ENCODE measurements at regions not wholly inside any gene's neighbourhood (a gene's known extent, or its start where the extent isn't known, plus 50 kb on each side); places are given as distances from the start of the nearest gene placed in this dataset.
"Not testable (repeated sequence)": the region's sequence is repeated elsewhere in the genome, so short reads cannot be mapped to it uniquely, and the experiment has no call there.

DNA sequence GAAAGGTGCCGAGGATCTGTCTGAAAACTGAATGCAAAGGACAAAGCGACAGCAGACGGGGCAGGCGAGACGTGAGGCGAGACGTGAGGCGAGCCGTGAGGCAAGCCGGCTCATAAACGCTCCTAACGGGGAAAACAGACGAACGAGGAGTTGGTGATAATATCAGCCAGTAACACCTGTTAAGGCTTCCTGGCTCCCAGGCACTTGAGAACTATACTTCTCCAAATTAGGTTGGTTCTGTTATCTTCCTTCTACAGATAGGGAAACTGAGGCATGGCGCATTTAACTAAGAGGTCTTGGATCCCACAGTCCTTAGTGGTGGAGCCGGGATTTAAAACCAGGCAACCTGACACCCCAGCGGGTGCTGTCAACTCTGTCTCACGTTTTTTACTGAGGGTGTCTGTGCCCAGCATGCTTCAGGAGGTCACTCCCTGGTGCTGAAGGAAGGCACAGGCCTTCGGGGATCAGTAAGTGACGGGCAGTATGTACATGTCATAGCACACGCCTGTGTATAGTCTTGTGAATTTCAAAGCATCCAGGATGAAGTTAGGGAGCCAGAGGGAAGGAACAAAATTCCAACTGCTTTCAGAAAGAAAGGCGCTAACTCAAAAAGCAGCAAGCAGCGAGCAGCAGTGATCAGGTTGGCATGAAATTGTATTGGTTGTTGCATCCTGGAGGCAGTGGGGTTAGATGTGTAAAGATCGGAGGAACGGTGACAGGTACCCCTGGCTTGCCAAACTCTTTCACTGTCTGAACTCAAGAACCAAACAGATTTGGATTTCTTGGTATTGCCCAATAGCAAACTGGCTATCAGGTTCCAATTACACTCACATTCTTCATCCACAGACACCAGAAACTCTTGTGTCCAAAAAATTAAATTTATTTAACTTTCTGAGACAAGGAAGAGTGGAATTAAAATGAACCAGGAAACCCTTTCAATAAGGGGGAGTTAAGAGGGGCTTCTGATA is 318.7 kb downstream of the THBS2 start:
- Mint-ChIP-seq H3K27me3 (ENCODE audit: low read depth in 2 of 2) (peaks cover 20 to 24% of the 10 kb centered on the region in 2 donors), H3K4me3 (no peak overlapping the region), H3K36me3 (no peaks in the 10 kb centered on the region), H3K27ac (no peak overlapping the region), H3K4me1 (no peaks in the 10 kb centered on the region), H3K9me3 (no peaks in the 10 kb centered on the region)
- intact Hi-C loops (cut with micrococcal nuclease): no loop called here
- 39% methylated on average over 24 of the region's 25 CpGs for WGBS (ENCODE audit: insufficient coverage)
- no peak for DNase-seq
- H3K4me3 ChIP-seq (ENCODE audit: low read length): no peak overlapping the region
- ATAC-seq: no peak
- H3K27me3 ChIP-seq (ENCODE audit: control insufficient read depth, insufficient read depth, low read length): no peaks in the 10 kb centered on the region
- no peaks in the 10 kb centered on the region for H3K36me3 ChIP-seq (ENCODE audit: control insufficient read depth, insufficient read depth, low read length)
- H3K9me3 ChIP-seq (ENCODE audit: control insufficient read depth, insufficient read depth, low read length): no peaks in the 10 kb centered on the region
- TF ChIP-seq, protein P1, sequence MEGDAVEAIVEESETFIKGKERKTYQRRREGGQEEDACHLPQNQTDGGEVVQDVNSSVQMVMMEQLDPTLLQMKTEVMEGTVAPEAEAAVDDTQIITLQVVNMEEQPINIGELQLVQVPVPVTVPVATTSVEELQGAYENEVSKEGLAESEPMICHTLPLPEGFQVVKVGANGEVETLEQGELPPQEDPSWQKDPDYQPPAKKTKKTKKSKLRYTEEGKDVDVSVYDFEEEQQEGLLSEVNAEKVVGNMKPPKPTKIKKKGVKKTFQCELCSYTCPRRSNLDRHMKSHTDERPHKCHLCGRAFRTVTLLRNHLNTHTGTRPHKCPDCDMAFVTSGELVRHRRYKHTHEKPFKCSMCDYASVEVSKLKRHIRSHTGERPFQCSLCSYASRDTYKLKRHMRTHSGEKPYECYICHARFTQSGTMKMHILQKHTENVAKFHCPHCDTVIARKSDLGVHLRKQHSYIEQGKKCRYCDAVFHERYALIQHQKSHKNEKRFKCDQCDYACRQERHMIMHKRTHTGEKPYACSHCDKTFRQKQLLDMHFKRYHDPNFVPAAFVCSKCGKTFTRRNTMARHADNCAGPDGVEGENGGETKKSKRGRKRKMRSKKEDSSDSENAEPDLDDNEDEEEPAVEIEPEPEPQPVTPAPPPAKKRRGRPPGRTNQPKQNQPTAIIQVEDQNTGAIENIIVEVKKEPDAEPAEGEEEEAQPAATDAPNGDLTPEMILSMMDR (IDR thresholded peaks at IDR 0.05): no peak
- H3K4me1 ChIP-seq (ENCODE audit: control insufficient read depth, insufficient read depth, low read length): no peaks in the 10 kb centered on the region
- H3K27ac ChIP-seq (ENCODE audit: low read length): no peak overlapping the region

DNA sequence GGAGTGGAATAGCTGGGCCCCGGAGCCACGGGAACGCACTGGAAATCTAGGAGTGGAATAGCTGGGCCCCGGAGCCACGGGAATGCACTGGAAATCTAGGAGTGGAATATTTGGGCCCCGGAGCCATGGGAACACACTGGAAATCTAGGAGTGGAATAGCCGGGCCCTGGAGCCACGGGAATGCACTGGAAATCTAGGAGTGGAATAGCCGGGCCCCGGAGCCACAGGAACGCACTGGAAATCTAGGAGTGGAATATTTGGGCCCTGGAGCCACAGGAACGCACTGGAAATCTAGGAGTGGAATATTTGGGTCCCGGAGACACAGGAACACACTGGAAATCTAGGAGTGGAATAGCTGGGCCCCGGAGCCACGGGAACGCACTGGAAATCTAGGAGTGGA is 321.5 kb downstream of the THBS2 start:
- H3K4me3 Mint-ChIP-seq; DNase-seq; H3K27ac ChIP-seq (ENCODE audit: low read length); H3K36me3 ChIP-seq (ENCODE audit: control insufficient read depth, insufficient read depth, low read length); H3K27me3 ChIP-seq (ENCODE audit: control insufficient read depth, insufficient read depth, low read length); H3K9me3 Mint-ChIP-seq; H3K4me1 Mint-ChIP-seq; H3K27ac Mint-ChIP-seq; intact Hi-C loops (cut with micrococcal nuclease); H3K9me3 ChIP-seq (ENCODE audit: control insufficient read depth, insufficient read depth, low read length); H3K4me1 ChIP-seq (ENCODE audit: control insufficient read depth, insufficient read depth, low read length); ATAC-seq; H3K4me3 ChIP-seq (ENCODE audit: low read length); H3K36me3 Mint-ChIP-seq: not testable (repeated sequence)
- H3K27me3 Mint-ChIP-seq (ENCODE audit: low read depth in 2 of 2): peaks cover 16 to 24% of the 10 kb centered on the region in 2 donors
- WGBS (ENCODE audit: insufficient coverage): 83% methylated on average over 8 of the region's 16 CpGs

DNA sequence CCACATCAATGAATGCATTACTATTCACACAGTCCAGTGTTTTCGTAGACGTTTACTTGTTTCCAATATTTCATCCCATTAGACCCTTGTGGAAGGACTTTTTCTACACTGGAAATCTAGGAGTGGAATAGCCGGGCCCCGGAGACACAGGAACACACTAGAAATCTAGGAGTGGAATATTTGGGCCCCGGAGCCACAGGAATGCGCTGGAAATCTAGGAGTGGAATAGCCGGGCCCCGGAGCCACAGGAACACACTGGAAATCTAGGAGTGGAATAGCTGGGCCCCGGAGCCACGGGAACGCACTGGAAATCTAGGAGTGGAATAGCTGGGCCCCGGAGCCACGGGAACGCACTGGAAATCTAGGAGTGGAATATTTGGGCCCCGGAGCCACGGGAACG is 322.6 kb downstream of the THBS2 start:
- H3K9me3 ChIP-seq (ENCODE audit: control insufficient read depth, insufficient read depth, low read length); intact Hi-C loops (cut with micrococcal nuclease); H3K4me3 Mint-ChIP-seq; H3K27ac Mint-ChIP-seq; H3K27me3 ChIP-seq (ENCODE audit: control insufficient read depth, insufficient read depth, low read length); ATAC-seq; H3K36me3 ChIP-seq (ENCODE audit: control insufficient read depth, insufficient read depth, low read length); H3K4me1 ChIP-seq (ENCODE audit: control insufficient read depth, insufficient read depth, low read length); H3K27ac ChIP-seq (ENCODE audit: low read length); H3K4me3 ChIP-seq (ENCODE audit: low read length); H3K4me1 Mint-ChIP-seq; H3K9me3 Mint-ChIP-seq; DNase-seq; H3K36me3 Mint-ChIP-seq: not testable (repeated sequence)
- H3K27me3 Mint-ChIP-seq (ENCODE audit: low read depth in 2 of 2): peaks cover 14 to 21% of the 10 kb centered on the region in 2 donors
- WGBS (ENCODE audit: insufficient coverage): 84% methylated on average over 6 of the region's 17 CpGs

DNA sequence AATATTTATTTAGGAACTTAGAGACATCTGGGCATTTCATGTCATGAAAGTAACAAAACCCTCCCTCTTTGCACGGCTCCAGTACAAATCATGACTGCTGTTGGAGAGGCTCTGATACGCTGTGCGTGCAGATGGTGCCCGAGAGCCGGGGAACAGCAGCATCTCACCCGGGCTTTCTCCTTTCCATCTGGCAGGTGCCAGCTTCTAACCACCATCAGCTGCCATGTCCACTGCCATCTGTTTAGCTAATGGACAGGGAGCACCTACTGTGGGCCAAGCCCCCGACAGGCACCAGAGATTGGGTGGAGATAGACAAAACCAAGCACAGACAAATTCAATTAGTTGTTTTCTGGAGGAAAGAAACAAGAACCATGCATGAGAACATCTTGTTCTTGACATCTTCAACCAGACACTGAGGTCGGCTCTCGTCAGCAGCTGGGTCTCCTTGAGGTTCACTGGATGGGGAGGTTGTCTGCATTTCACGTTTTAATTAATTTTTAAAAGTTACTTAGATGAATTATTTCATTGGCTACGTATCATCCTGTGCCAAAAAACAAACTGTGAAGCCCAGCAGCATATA is 323.7 kb downstream of the THBS2 start:
- no peak overlapping the region for H3K4me3 Mint-ChIP-seq
- no peak for ATAC-seq
- 95% methylated on average over 9 of the region's 11 CpGs for WGBS (ENCODE audit: insufficient coverage)
- H3K9me3 Mint-ChIP-seq: no peaks in the 10 kb centered on the region
- H3K36me3 ChIP-seq (ENCODE audit: control insufficient read depth, insufficient read depth, low read length): no peaks in the 10 kb centered on the region
- H3K27ac Mint-ChIP-seq: no peak overlapping the region
- H3K9me3 ChIP-seq (ENCODE audit: control insufficient read depth, insufficient read depth, low read length): no peaks in the 10 kb centered on the region
- no peaks in the 10 kb centered on the region for H3K27me3 ChIP-seq (ENCODE audit: control insufficient read depth, insufficient read depth, low read length)
- intact Hi-C loops (cut with micrococcal nuclease): no loop called here
- H3K4me3 ChIP-seq (ENCODE audit: low read length): no peak overlapping the region
- H3K4me1 Mint-ChIP-seq: no peaks in the 10 kb centered on the region
- no peaks in the 10 kb centered on the region for H3K4me1 ChIP-seq (ENCODE audit: control insufficient read depth, insufficient read depth, low read length)
- H3K27me3 Mint-ChIP-seq (ENCODE audit: low read depth in 2 of 2): peaks cover 12 to 17% of the 10 kb centered on the region in 2 donors
- H3K36me3 Mint-ChIP-seq: no peaks in the 10 kb centered on the region
- no peak overlapping the region for H3K27ac ChIP-seq (ENCODE audit: low read length)
- TF ChIP-seq, protein P1 (IDR thresholded peaks at IDR 0.05): no peak
- no peak for DNase-seq

Measured in natural killer cell (primary cell).